ENCODE measurements at regions not wholly inside any gene's neighbourhood (a gene's known extent, or its start where the extent isn't known, plus 50 kb on each side); places are given as distances from the start of the nearest gene placed in this dataset.

- no CpG with 5 or more reads among the region's 1 CpG for WGBS, 2 experiments (ENCODE audit: extremely low coverage in 2 of 2, insufficient read length in 1 of 2)
- H2AK5ac ChIP-seq (ENCODE audit: low read depth, low read length) = no peak overlapping the region
- peaks cover 7% of the 10 kb centered on the region for H3K9me3 ChIP-seq (ENCODE audit: control insufficient read depth, insufficient read depth, low read length)
- intact Hi-C loops (cut with micrococcal nuclease) (no loop called here), in situ Hi-C loops (cut with MboI; ENCODE audit: low sequenced_read_pairs) (no loop called here), dilution Hi-C loops (cut with HindIII; ENCODE audit: low sequenced_read_pairs, unreplicated experiment) (no loop called here)
- H2BK15ac ChIP-seq (ENCODE audit: low read depth, low read length) = no peak overlapping the region
- no peak overlapping the region for H3K18ac ChIP-seq (ENCODE audit: low read depth, low read length)
- H3K9ac ChIP-seq (ENCODE audit: low read depth, low read length) = no peak overlapping the region
- H4K8ac ChIP-seq (ENCODE audit: low read depth in 2 of 2, low read length in 2 of 2) = no peak overlapping the region
- ChIA-PET POLR2A (ENCODE audit: unreplicated experiment) (no interaction called here), CTCF (no interaction called here)
- H3K27me3 ChIP-seq (ENCODE audit: control insufficient read depth, insufficient read depth, low read length) = no peaks in the 10 kb centered on the region
- no peak overlapping the region for H3K23ac ChIP-seq (ENCODE audit: low read depth, low read length)
- H3K79me1 ChIP-seq (ENCODE audit: low read depth in 1 of 2, low read length in 2 of 2) = no peaks in the 10 kb centered on the region
- no peak overlapping the region for H4K91ac ChIP-seq (ENCODE audit: insufficient read depth, low read depth, low read length)
- no peak overlapping the region for H4K5ac ChIP-seq (ENCODE audit: low read depth, low read length)
- no peaks in the 10 kb centered on the region for H4K20me1 ChIP-seq (ENCODE audit: insufficient read depth, low read length)
- no peak overlapping the region for H3K27ac ChIP-seq (ENCODE audit: insufficient read depth, low read length)
- no peak overlapping the region for H3K56ac ChIP-seq (ENCODE audit: extremely low read depth, insufficient read depth, low read length)
- H3K14ac ChIP-seq (replicated peaks; ENCODE audit: low read depth, low read length) = no peak overlapping the region
- DNase-seq (no peak), ATAC-seq (ENCODE audit: low read depth) (no peak)
- no peaks in the 10 kb centered on the region for H3K9me1 ChIP-seq (ENCODE audit: insufficient read depth, low read length)
- H3K36me3 ChIP-seq (ENCODE audit: control insufficient read depth, insufficient read depth, low read length) = no peaks in the 10 kb centered on the region
- no peak for TF ChIP-seq ELK1 (IDR thresholded peaks at IDR 0.05; ENCODE audit: borderline replicate concordance, low read depth, low read length)
- no peak for TF ChIP-seq FOS (IDR thresholded peaks at IDR 0.05; ENCODE audit: low read depth, low read length)
- no peak for TF ChIP-seq USF2 (IDR thresholded peaks at IDR 0.05; ENCODE audit: low read depth, low read length)
- TF ChIP-seq SMC3 (IDR thresholded peaks at IDR 0.05; ENCODE audit: low read depth, low read length) = no peak
- TF ChIP-seq MAFK (IDR thresholded peaks at IDR 0.05; ENCODE audit: low read depth, low read length) = no peak
- no peak for TF ChIP-seq NFE2L2 (IDR thresholded peaks at IDR 0.05; ENCODE audit: low read depth, low read length)
- TF ChIP-seq RFX5 (IDR thresholded peaks at IDR 0.05; ENCODE audit: low read depth, low read length) = no peak
- no peak for TF ChIP-seq RAD21 (IDR thresholded peaks at IDR 0.05; ENCODE audit: low read length)
- no peak for TF ChIP-seq MXI1 (IDR thresholded peaks at IDR 0.05; ENCODE audit: borderline replicate concordance, low read depth, low read length)
- no peak for TF ChIP-seq CEBPB (IDR thresholded peaks at IDR 0.05; ENCODE audit: low read depth, low read length)
- no peak for TF ChIP-seq CTCF (conservative IDR thresholded peaks at IDR 0.05; ENCODE audit: low read depth, low read length)
- no peak for TF ChIP-seq MAZ (IDR thresholded peaks at IDR 0.05; ENCODE audit: borderline replicate concordance, low read depth, low read length)
- no peak for TF ChIP-seq POLR2A (IDR thresholded peaks at IDR 0.05; ENCODE audit: low read depth, low read length)
- H2AFZ ChIP-seq (replicated peaks; ENCODE audit: low read length, poor library complexity) = no peak overlapping the region
- no peak overlapping the region for H3K4me3 ChIP-seq (ENCODE audit: insufficient read depth, low read depth, low read length)
- BruUV-seq (replicated peaks) = no TSS peak
- no peak overlapping the region for H2BK20ac ChIP-seq (ENCODE audit: low read depth, low read length)
- H3K4me1 ChIP-seq (ENCODE audit: control insufficient read depth, insufficient read depth, low read length) = no peaks in the 10 kb centered on the region
- no peak overlapping the region for H2BK5ac ChIP-seq (ENCODE audit: low read depth, low read length, poor library complexity, severe bottlenecking)
- H2BK120ac ChIP-seq (ENCODE audit: low read depth, low read length) = no peak overlapping the region
- H3K4me2 ChIP-seq (ENCODE audit: low read depth, low read length) = no peak overlapping the region
- no peak overlapping the region for H2AK9ac ChIP-seq (replicated peaks; ENCODE audit: low read depth, low read length, poor library complexity)
- no peak overlapping the region for H3K4ac ChIP-seq (ENCODE audit: low read depth, low read length)
Measured at GRCh38 chr2:185239491-185239890, 499.1 kb upstream of the FSIP2 start.

Measured in IMR-90 (cell line).